HEK293 (cell line): ENCODE measurements at regions not wholly inside any gene's neighbourhood (a gene's known extent, or its start where the extent isn't known, plus 50 kb on each side); places are given as distances from the start of the nearest gene placed in this dataset.

Source experiments
- CTCF ChIP-seq: fragments of 450-650 bp; formaldehyde crosslinking; IDR thresholded peaks from 2 replicates; pipeline ENCODE4 v1.5.1; 2016; ENCODE audit warnings: missing biosample characterization, missing genetic modification characterization
- MYNN ChIP-seq: fragments of 450-650 bp; formaldehyde crosslinking; IDR thresholded peaks from 2 replicates; pipeline ENCODE4 v1.5.1; 2016; ENCODE audit warnings: missing biosample characterization, missing genetic modification characterization, borderline replicate concordance
- REST ChIP-seq: fragments of 450-650 bp; formaldehyde crosslinking; IDR thresholded peaks from 2 replicates; pipeline ENCODE4 v1.5.1; 2016; ENCODE audit warnings: missing biosample characterization, missing genetic modification characterization
- ZNF645 ChIP-seq: fragments of 450-650 bp; formaldehyde crosslinking; IDR thresholded peaks from 2 replicates; pipeline ENCODE4; 2016; ENCODE audit warnings: missing biosample characterization, missing genetic modification characterization

- TF ChIP-seq CTCF = no peak
- no peak for TF ChIP-seq ZNF645 (tag by site-specific recombination)
- no peak for TF ChIP-seq MYNN
- TF ChIP-seq REST = no peak
These were observed 146.7 kb downstream of the YTHDC2 start for GRCh38 chr5:113660206-113660605.
